Omental fat pad (tissue), 3 donors: ENCODE measurements at regions not wholly inside any gene's neighbourhood (a gene's known extent, or its start where the extent isn't known, plus 50 kb on each side); places are given as distances from the start of the nearest gene placed in this dataset.

ENCODE experiments used
- ATAC-seq: fragments of 150-250 bp; one replicate; pipeline ENCODE4 v1.9.1; 2016; ENCODE audit warnings: mild to moderate bottlenecking, moderate library complexity; ENCODE audit not compliant: low FRiP score
- DNase-seq: peaks from one replicate; pipeline ENCODE4 v3.0.0-alpha.2; 2019; ENCODE audit warnings: low spot score
- CTCF ChIP-seq, 3 donors: fragments of 450-650 bp; IDR thresholded peaks; one replicate each; pipeline ENCODE4 v1.5.1; 2016 to 2017; ENCODE audit warnings: antibody characterized with exemption in 3 of 3, mild to moderate bottlenecking in 3 of 3, moderate library complexity in 2 of 3

DNA sequence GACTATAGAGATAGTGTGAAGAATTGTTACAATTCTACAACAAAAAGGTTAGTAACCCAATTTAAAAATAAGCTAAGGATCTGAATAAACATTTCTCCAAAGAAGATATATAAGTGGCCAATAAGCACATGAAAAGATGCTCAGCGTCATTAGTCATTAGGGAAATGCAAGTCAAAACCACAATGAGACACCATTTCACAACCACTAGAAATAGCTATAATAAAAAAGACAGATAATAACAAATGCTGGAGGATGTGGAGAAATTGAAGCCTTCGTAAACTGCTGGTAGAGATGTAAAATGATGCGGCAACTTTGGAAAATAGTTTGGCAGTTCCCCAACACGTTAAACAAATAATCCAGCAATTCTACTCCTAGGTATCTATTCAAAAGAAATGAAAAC is 366.5 kb upstream of the POU3F3 start:
- no peak for TF ChIP-seq CTCF (IDR thresholded peaks at IDR 0.05)
- no peak for DNase-seq
- no peak for ATAC-seq

DNA sequence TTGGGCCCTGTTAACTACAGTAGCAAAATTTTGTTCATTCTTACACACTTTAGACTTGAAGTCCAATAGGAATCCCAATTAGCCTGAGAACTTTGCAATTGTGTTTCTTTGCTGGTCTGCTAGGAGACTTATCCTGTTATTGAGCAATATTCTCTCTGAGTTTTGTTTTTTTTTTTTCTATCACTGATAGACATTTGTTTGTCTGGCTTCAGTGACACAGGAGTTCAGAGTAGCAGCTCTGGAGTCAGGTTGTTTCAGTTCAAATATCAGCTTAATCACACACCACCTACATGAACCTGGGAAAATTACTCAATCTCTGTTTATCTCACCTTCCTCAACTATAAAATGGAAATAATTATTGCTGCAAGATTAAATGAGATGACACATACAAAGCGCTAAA is 360.2 kb upstream of the POU3F3 start:
- no peak for ATAC-seq

DNA sequence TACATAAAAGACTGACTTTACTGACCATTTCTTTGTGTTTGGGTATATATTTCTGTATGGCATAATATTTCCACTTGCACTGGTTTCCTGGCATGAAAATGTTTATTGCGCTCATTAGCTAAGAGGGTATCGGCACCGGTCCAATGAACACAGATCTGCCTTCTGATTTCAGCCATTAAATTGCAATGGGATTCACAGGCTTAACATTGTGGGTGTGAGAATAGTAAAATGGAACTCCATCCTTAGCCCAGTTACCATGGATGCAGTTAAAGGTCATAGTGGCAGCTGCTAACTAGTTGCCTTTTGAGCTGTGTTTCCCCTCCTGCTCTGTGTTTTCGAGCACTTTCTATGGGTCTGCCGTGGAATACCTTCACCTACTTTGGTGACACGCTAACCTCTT is 352.6 kb upstream of the POU3F3 start:
- DNase-seq = no peak

More for the DNA sequence above, 360.2 kb upstream of the POU3F3 start:
- DNase-seq = no peak
- TF ChIP-seq CTCF (IDR thresholded peaks at IDR 0.05) = no peak

DNA sequence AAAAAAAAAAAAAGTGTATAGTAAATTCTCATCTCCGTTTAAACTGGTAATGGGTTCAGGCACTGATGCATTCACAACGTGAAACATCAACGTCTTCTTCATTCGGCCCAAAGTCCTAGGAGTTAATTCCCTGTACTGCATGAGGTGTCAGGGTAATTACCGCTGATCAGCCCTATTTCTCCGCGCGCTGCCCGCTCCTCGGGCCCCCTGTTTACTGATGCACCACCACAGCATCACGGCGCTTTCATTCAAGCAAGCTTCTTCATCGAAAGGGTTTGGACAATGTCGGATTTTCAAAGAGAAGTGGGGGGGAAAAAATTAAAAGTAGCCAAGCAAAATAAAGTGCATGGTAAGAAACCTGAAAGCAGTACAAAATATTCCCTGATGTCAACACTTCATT is 352.0 kb upstream of the POU3F3 start:
- DNase-seq = no peak
- TF ChIP-seq CTCF (IDR thresholded peaks at IDR 0.05) = no peak
- ATAC-seq = no peak

More for the DNA sequence above, 352.6 kb upstream of the POU3F3 start:
- no peak for ATAC-seq
- no peak for TF ChIP-seq CTCF (IDR thresholded peaks at IDR 0.05)

- no peak for ATAC-seq
- DNase-seq = no peak
- no peak for TF ChIP-seq CTCF (IDR thresholded peaks at IDR 0.05)
These were observed 351.0 kb upstream of the POU3F3 start for GRCh38 chr2:104502901-104503300.

GRCh38 chr2:104504331-104505073 is 349.4 kb upstream of the POU3F3 start:
- TF ChIP-seq CTCF (IDR thresholded peaks at IDR 0.05) = no peak
- DNase-seq (no peak), ATAC-seq (no peak)

DNA sequence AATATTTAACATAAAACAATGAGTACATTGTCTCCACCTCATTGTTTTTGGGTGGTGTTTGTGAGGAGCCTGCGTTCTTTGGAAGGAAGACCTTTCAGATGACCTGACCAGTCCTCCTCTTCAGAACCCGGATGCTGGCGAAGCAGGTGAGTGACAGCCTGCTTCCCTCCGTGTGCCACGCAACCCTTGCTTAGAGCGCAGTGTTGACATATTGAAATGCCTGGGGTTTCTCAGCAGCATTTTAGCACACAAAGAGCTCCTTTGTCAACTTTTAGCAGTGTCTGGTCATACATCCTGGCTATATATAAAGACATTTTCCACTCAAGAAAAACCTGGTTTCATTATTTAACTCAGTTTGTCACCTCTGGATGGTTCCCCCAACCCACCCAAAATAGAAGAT is 335.7 kb upstream of the POU3F3 start:
- DNase-seq = no peak
- TF ChIP-seq CTCF (IDR thresholded peaks at IDR 0.05) = no peak
- no peak for ATAC-seq
